SK-N-SH treated with all-trans-retinoic acid at 6 μM for 48 hours (cell line): ENCODE measurements at regions not wholly inside any gene's neighbourhood (a gene's known extent, or its start where the extent isn't known, plus 50 kb on each side); places are given as distances from the start of the nearest gene placed in this dataset.
A peak's percentile ranks its signal among the peaks of the same experiment; 100 is the strongest.

Experiments
- ARNTL ChIP-seq: fragments of 450-650 bp; formaldehyde crosslinking; IDR thresholded peaks from 2 replicates; pipeline ENCODE4 v1.5.0; 2020; ENCODE audit warnings: low read depth, mild to moderate bottlenecking, moderate library complexity, borderline replicate concordance
- CREB5 ChIP-seq: fragments of 250-450 bp; sonication (Bioruptor Pico); IDR thresholded peaks from 2 replicates; pipeline ENCODE4 v1.5.1; 2020; ENCODE audit warnings: low read depth, mild to moderate bottlenecking, moderate library complexity
- GLIS3 ChIP-seq: fragments of 250-450 bp; sonication (Bioruptor Pico); IDR thresholded peaks from 2 replicates; pipeline ENCODE4 v1.5.0; 2020; ENCODE audit warnings: mild to moderate bottlenecking, moderate library complexity
- ISL1 ChIP-seq: fragments of 250-450 bp; sonication (Bioruptor Pico); IDR thresholded peaks from 2 replicates; pipeline ENCODE4 v2.1.2; 2022; ENCODE audit warnings: mild to moderate bottlenecking, moderate library complexity
- PATZ1 ChIP-seq: fragments of 250-450 bp; sonication (Bioruptor Pico); IDR thresholded peaks from 2 replicates; pipeline ENCODE4 v1.8.0; 2020; ENCODE audit warnings: mild to moderate bottlenecking, moderate library complexity, borderline replicate concordance
- PPARA ChIP-seq: fragments of 250-450 bp; sonication (Bioruptor Pico); IDR thresholded peaks from 2 replicates; pipeline ENCODE4 v1.5.0; 2020; ENCODE audit warnings: mild to moderate bottlenecking, borderline replicate concordance
- RARB ChIP-seq: fragments of 250-450 bp; sonication (Bioruptor Pico); IDR thresholded peaks from 2 replicates; pipeline ENCODE4 v1.8.0; 2021; ENCODE audit warnings: mild to moderate bottlenecking, moderate library complexity
- TCF4 ChIP-seq: fragments of 250-450 bp; sonication (Bioruptor Pico); IDR thresholded peaks from 2 replicates; pipeline ENCODE4 v1.8.0; 2021; ENCODE audit warnings: mild to moderate bottlenecking, moderate library complexity, borderline replicate concordance
- ZFP30 ChIP-seq: fragments of 450-650 bp; formaldehyde crosslinking; IDR thresholded peaks from 2 replicates; pipeline ENCODE4 v1.5.0; 2022; ENCODE audit warnings: mild to moderate bottlenecking, moderate library complexity
- ZNF70 ChIP-seq: fragments of 450-650 bp; formaldehyde crosslinking; IDR thresholded peaks from 2 replicates; pipeline ENCODE4 v1.5.0; 2020; ENCODE audit warnings: mild to moderate bottlenecking, moderate library complexity

GRCh38 chr14:71532344-71532743, 399.9 kb upstream of the RGS6 start:
- TF ChIP-seq ZNF70 (CRISPR knock-in tag), result no peak
- TF ChIP-seq PPARA, result no peak
- TF ChIP-seq PATZ1 (CRISPR knock-in tag), result no peak
- no peak for TF ChIP-seq GLIS3 (CRISPR knock-in tag)
- no peak for TF ChIP-seq ARNTL
- peak; percentile 71 for TF ChIP-seq ISL1 (CRISPR knock-in tag)
- TF ChIP-seq RARB (CRISPR knock-in tag), result no peak
- no peak for TF ChIP-seq ZFP30 (CRISPR knock-in tag)
- no peak for TF ChIP-seq TCF4
- no peak for TF ChIP-seq CREB5 (CRISPR knock-in tag)
